Testis (tissue), 2 donors: ENCODE measurements at regions not wholly inside any gene's neighbourhood (a gene's known extent, or its start where the extent isn't known, plus 50 kb on each side); places are given as distances from the start of the nearest gene placed in this dataset.

Source experiments
- DNase-seq: peaks from one replicate; pipeline ENCODE4 v3.0.0-alpha.2; 2019
- H3K27ac ChIP-seq, 2 donors: fragments of 200-600 bp; sonication (generic); one replicate each; pipeline ENCODE4 v1.5.1; 2019
- H3K27me3 ChIP-seq: fragments of 200-600 bp; sonication (generic); one replicate; pipeline ENCODE4 v1.5.1; 2019
- H3K36me3 ChIP-seq: fragments of 200-600 bp; sonication (generic); one replicate; pipeline ENCODE4 v1.5.1; 2017; ENCODE audit warnings: low read depth; ENCODE audit errors: missing control alignments
- H3K4me1 ChIP-seq: fragments of 200-600 bp; sonication (generic); one replicate; pipeline ENCODE4 v1.5.1; 2019
- H3K4me3 ChIP-seq, 2 donors: fragments of 200-600 bp; sonication (generic); one replicate each; pipeline ENCODE4 v1.5.1; 2017 to 2019
- H3K9me3 ChIP-seq: fragments of 200-600 bp; sonication (generic); one replicate; pipeline ENCODE4 v1.5.1; 2017
- POLR2A ChIP-seq: fragments of 450-650 bp; IDR thresholded peaks from one replicate; pipeline ENCODE4 v1.6.1; 2017; ENCODE audit warnings: antibody characterized with exemption, mild to moderate bottlenecking, moderate library complexity
- WGBS, 2 donors: methylation state at CpG; one replicate each; pipeline ENCODE4 v1.1.5; 2018; 5-methylcytosine and 5-hydroxymethylcytosine counted together
- intact Hi-C: fragments of 100-400 bp; cut with DNase I; formaldehyde crosslinking; loops from one replicate; pipeline ENCODE4 v1.15.1; 2023; ENCODE audit warnings: low total_unique reads
- TF ChIP-seq, protein P1 (sequence below), 3 experiments: fragments of 450-650 bp in 2 of 3; fragments of 200-600 bp in 1 of 3; sonication (generic) in 1 of 3; IDR thresholded peaks; one replicate each; pipeline ENCODE4 v1.5.1; 2016 to 2019; ENCODE audit warnings: antibody characterized with exemption in 3 of 3, mild to moderate bottlenecking in 2 of 3, moderate library complexity in 1 of 3

GRCh38 chr4:12137575-12137974 is 708.9 kb upstream of the HS3ST1 start:
- Histone ChIP-seq H3K27ac (no peak overlapping the region), H3K4me3 (no peak overlapping the region), H3K9me3 (no peaks in the 10 kb centered on the region), H3K27me3 (no peaks in the 10 kb centered on the region), H3K36me3 (no peaks in the 10 kb centered on the region), H3K4me1 (no peaks in the 10 kb centered on the region)
- no peak for DNase-seq
- intact Hi-C loops = no loop called here
- WGBS, 2 donors = 44 to 50% methylated on average over 2 of the region's 2 CpGs
- TF ChIP-seq, protein P1, sequence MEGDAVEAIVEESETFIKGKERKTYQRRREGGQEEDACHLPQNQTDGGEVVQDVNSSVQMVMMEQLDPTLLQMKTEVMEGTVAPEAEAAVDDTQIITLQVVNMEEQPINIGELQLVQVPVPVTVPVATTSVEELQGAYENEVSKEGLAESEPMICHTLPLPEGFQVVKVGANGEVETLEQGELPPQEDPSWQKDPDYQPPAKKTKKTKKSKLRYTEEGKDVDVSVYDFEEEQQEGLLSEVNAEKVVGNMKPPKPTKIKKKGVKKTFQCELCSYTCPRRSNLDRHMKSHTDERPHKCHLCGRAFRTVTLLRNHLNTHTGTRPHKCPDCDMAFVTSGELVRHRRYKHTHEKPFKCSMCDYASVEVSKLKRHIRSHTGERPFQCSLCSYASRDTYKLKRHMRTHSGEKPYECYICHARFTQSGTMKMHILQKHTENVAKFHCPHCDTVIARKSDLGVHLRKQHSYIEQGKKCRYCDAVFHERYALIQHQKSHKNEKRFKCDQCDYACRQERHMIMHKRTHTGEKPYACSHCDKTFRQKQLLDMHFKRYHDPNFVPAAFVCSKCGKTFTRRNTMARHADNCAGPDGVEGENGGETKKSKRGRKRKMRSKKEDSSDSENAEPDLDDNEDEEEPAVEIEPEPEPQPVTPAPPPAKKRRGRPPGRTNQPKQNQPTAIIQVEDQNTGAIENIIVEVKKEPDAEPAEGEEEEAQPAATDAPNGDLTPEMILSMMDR (IDR thresholded peaks at IDR 0.05) = no peak
- no peak for TF ChIP-seq POLR2A

DNA sequence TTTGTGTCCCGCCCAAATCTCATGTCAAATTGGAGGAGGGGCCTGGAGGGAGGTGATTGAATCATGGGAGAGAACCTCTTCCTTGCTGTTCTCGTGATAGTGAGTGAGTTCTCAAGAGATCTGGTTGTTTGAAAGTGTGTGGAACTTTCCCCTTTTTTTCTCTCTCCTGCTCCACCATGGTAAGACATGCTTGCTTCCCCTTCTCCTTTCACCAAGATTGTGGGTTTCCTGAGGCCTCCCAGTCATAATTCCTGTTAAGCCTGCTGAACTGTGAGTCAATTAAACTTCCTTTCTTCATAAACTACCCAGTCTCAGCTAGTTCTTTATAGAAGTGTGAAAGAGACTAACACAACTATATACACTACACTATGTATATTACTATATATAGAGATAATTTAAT is 697.8 kb upstream of the HS3ST1 start:
- DNase-seq = no peak
- H3K4me1 ChIP-seq = no peaks in the 10 kb centered on the region
- H3K36me3 ChIP-seq = no peaks in the 10 kb centered on the region
- intact Hi-C loops = no loop called here
- H3K27me3 ChIP-seq = no peaks in the 10 kb centered on the region
- H3K4me3 ChIP-seq = no peak overlapping the region
- no peaks in the 10 kb centered on the region for H3K9me3 ChIP-seq
- TF ChIP-seq, protein P1 (IDR thresholded peaks at IDR 0.05) = no peak
- WGBS, 2 donors = 75 to 81% methylated on average over 2 of the region's 2 CpGs
- no peak overlapping the region for H3K27ac ChIP-seq

- Histone ChIP-seq H3K36me3 (no peaks in the 10 kb centered on the region), H3K4me1 (no peaks in the 10 kb centered on the region), H3K9me3 (no peaks in the 10 kb centered on the region), H3K27ac (no peak overlapping the region), H3K4me3 (no peak overlapping the region), H3K27me3 (no peaks in the 10 kb centered on the region)
- intact Hi-C loops = no loop called here
- no peak for TF ChIP-seq POLR2A
- TF ChIP-seq, protein P1 (IDR thresholded peaks at IDR 0.05) = no peak
- 95 to 97% methylated on average over 1 of the region's 1 CpG for WGBS, 2 donors
- no peak for DNase-seq
Observed at GRCh38 chr4:12124138-12124537, 695.4 kb upstream of the HS3ST1 start.

GRCh38 chr4:12123707-12124106 is 695.0 kb upstream of the HS3ST1 start:
- no peak overlapping the region for H3K4me3 ChIP-seq
- TF ChIP-seq POLR2A = no peak
- H3K4me1 ChIP-seq = no peaks in the 10 kb centered on the region
- H3K27ac ChIP-seq = no peak overlapping the region
- no peak for DNase-seq
- H3K27me3 ChIP-seq = no peaks in the 10 kb centered on the region
- H3K36me3 ChIP-seq = no peaks in the 10 kb centered on the region
- intact Hi-C loops = no loop called here
- no peaks in the 10 kb centered on the region for H3K9me3 ChIP-seq

DNA sequence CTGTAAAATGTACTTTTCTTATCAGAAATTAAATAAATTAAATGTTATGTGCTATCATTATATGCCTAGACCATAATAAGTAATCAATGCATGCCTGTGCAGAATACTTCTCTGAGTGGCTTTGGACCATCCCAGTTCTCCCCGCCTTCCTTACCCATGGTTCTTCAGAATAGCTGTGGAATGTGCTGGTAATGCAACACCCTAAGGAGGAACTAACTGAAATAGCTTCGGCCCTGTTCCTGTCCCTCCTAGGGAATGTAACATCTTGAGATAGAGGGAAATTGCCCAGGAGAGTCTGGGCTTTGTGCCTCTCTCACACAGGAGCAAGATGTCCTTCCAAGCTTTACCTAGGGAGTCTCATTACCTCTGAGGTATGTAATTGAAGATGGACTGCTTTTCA is 693.6 kb upstream of the HS3ST1 start:
- H3K36me3 ChIP-seq = no peaks in the 10 kb centered on the region
- WGBS, 2 donors = 71 to 83% methylated on average over 2 of the region's 2 CpGs

More for the DNA sequence above, 693.6 kb upstream of the HS3ST1 start:
- H3K4me1 ChIP-seq = no peaks in the 10 kb centered on the region
- no peaks in the 10 kb centered on the region for H3K9me3 ChIP-seq
- no peak overlapping the region for H3K4me3 ChIP-seq
- TF ChIP-seq, protein P1 (IDR thresholded peaks at IDR 0.05) = no peak
- TF ChIP-seq POLR2A = no peak
- no peak overlapping the region for H3K27ac ChIP-seq
- no peak for DNase-seq
- H3K27me3 ChIP-seq = no peaks in the 10 kb centered on the region
- intact Hi-C loops = no loop called here
